Bronchial epithelial cell (primary cell): ENCODE measurements at regions not wholly inside any gene's neighbourhood (a gene's known extent, or its start where the extent isn't known, plus 50 kb on each side); places are given as distances from the start of the nearest gene placed in this dataset.

Source experiments
- DNase-seq: peaks from one replicate; pipeline ENCODE4 v3.0.0-alpha.2; 2010; ENCODE audit warnings: low read depth
- FAIRE-seq: peaks from 2 replicates; lab custom pipeline; 2011; peaks lifted over from hg19 to GRCh38; lab: Jason Lieb, UNC
- H3K27me3 ChIP-seq: 2 replicates; pipeline ENCODE4 v1.5.1; 2011; ENCODE audit warnings: low read length; ENCODE audit not compliant: control insufficient read depth, insufficient read depth
- H3K36me3 ChIP-seq: 2 replicates; pipeline ENCODE4 v1.5.1; 2011; ENCODE audit warnings: low read length; ENCODE audit not compliant: control insufficient read depth, insufficient read depth
- H3K4me3 ChIP-seq: 2 replicates; pipeline ENCODE4 v1.5.1; 2011; ENCODE audit warnings: mild to moderate bottlenecking, low read depth, low read length, control low read depth
- TF ChIP-seq, protein P1 (sequence below): IDR thresholded peaks from 2 replicates; pipeline ENCODE4 v1.5.1; 2011; ENCODE audit warnings: mild to moderate bottlenecking, moderate library complexity, low read length, control low read depth, inconsistent platforms; ENCODE audit not compliant: insufficient read depth, severe bottlenecking

GRCh38 chr5:158534203-158534602, 565.5 kb downstream of the EBF1 start:
- TF ChIP-seq, protein P1, sequence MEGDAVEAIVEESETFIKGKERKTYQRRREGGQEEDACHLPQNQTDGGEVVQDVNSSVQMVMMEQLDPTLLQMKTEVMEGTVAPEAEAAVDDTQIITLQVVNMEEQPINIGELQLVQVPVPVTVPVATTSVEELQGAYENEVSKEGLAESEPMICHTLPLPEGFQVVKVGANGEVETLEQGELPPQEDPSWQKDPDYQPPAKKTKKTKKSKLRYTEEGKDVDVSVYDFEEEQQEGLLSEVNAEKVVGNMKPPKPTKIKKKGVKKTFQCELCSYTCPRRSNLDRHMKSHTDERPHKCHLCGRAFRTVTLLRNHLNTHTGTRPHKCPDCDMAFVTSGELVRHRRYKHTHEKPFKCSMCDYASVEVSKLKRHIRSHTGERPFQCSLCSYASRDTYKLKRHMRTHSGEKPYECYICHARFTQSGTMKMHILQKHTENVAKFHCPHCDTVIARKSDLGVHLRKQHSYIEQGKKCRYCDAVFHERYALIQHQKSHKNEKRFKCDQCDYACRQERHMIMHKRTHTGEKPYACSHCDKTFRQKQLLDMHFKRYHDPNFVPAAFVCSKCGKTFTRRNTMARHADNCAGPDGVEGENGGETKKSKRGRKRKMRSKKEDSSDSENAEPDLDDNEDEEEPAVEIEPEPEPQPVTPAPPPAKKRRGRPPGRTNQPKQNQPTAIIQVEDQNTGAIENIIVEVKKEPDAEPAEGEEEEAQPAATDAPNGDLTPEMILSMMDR: no peak
- Histone ChIP-seq H3K4me3 (no peak overlapping the region), H3K36me3 (no peaks in the 10 kb centered on the region), H3K27me3 (no peaks in the 10 kb centered on the region)
- DNase-seq (no peak), FAIRE-seq (no peak)

GRCh38 chr5:158532739-158533138, 567.0 kb downstream of the EBF1 start:
- FAIRE-seq (no peak), DNase-seq (no peak)
- Histone ChIP-seq H3K4me3 (no peak overlapping the region), H3K36me3 (no peaks in the 10 kb centered on the region), H3K27me3 (no peaks in the 10 kb centered on the region)
- TF ChIP-seq, protein P1: no peak

- Histone ChIP-seq H3K4me3 (no peak overlapping the region), H3K36me3 (no peaks in the 10 kb centered on the region), H3K27me3 (no peaks in the 10 kb centered on the region)
- DNase-seq (no peak), FAIRE-seq (no peak)
- TF ChIP-seq, protein P1: no peak
Observed at GRCh38 chr5:158531860-158532259, 567.9 kb downstream of the EBF1 start.

- DNase-seq (no peak), FAIRE-seq (no peak)
- TF ChIP-seq, protein P1: no peak
- Histone ChIP-seq H3K27me3 (no peaks in the 10 kb centered on the region), H3K4me3 (no peak overlapping the region), H3K36me3 (no peaks in the 10 kb centered on the region)
Observed at GRCh38 chr5:158530115-158530514, 569.6 kb downstream of the EBF1 start.

DNA sequence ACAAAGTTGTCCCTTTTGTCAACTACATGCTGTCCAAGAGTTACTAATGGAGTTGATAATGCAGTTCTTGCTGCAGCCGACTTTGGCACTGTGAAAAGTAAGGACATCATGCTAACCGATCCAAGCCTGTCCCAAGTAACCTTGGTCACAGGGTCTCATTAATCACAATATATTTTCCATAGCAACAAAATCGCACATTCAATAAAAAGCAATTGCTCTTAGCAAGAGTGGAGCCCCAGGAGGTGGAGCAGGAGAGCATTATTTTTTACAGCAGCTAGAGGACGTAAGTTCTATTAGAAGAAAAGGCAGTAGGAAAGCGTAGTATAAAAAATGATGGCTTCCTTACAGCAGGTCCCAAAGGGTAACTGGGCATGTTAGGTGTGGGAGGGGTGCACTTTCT, 570.3 kb downstream of the EBF1 start:
- no peak for DNase-seq
- no peaks in the 10 kb centered on the region for H3K36me3 ChIP-seq
- no peaks in the 10 kb centered on the region for H3K27me3 ChIP-seq
- H3K4me3 ChIP-seq: no peak overlapping the region
- no peak for FAIRE-seq
- TF ChIP-seq, protein P1: no peak

- H3K36me3 ChIP-seq: no peaks in the 10 kb centered on the region
- DNase-seq: no peak
- FAIRE-seq: no peak
- no peaks in the 10 kb centered on the region for H3K27me3 ChIP-seq
- no peak overlapping the region for H3K4me3 ChIP-seq
- TF ChIP-seq, protein P1: no peak
Observed at GRCh38 chr5:158525663-158526062, 574.1 kb downstream of the EBF1 start.
